SK-N-SH (cell line): ENCODE measurements at regions not wholly inside any gene's neighbourhood (a gene's known extent, or its start where the extent isn't known, plus 50 kb on each side); places are given as distances from the start of the nearest gene placed in this dataset.

ENCODE experiments used
- CHD2 ChIP-seq: fragments of 150-350 bp; IDR thresholded peaks from 2 replicates; pipeline ENCODE4 v1.6.1; 2018; ENCODE audit warnings: low read length; ENCODE audit not compliant: partially characterized antibody
- GABPA ChIP-seq: IDR thresholded peaks from 2 replicates; pipeline ENCODE4 v1.4.0; 2012; ENCODE audit warnings: low read depth, mild to moderate bottlenecking
- NRF1 ChIP-seq: IDR thresholded peaks from 2 replicates; pipeline ENCODE4 v1.6.1; 2012; ENCODE audit warnings: low read depth, mild to moderate bottlenecking, low read length
- RAD21 ChIP-seq: IDR thresholded peaks from 2 replicates; pipeline ENCODE4 v1.6.1; 2012; ENCODE audit warnings: mild to moderate bottlenecking, low read length
- RCOR1 ChIP-seq: fragments of 150-350 bp; IDR thresholded peaks from 2 replicates; pipeline ENCODE4 v1.6.1; 2017; ENCODE audit warnings: antibody characterized with exemption, low read length
- RFX5 ChIP-seq: IDR thresholded peaks from 2 replicates; pipeline ENCODE4 v1.6.1; 2012; ENCODE audit warnings: mild to moderate bottlenecking, improper control_type of control experiment, low read length
- RXRA ChIP-seq: IDR thresholded peaks from 2 replicates; pipeline ENCODE4 v1.4.0; 2012; ENCODE audit warnings: low read depth, mild to moderate bottlenecking, borderline replicate concordance
- TAF1 ChIP-seq: IDR thresholded peaks from 2 replicates; pipeline ENCODE4 v1.6.1; 2012; ENCODE audit warnings: low read depth, mild to moderate bottlenecking, low read length, moderate library complexity, borderline replicate concordance
- TF ChIP-seq, protein P1 (sequence below): fragments of 200-600 bp; sonication (generic); IDR thresholded peaks from 2 replicates; pipeline ENCODE4 v1.6.1; 2017; ENCODE audit warnings: antibody characterized with exemption, mild to moderate bottlenecking, moderate library complexity
- TF ChIP-seq, protein P2 (sequence below): IDR thresholded peaks from 2 replicates; pipeline ENCODE4 v1.4.0; 2012; ENCODE audit warnings: low read depth

DNA sequence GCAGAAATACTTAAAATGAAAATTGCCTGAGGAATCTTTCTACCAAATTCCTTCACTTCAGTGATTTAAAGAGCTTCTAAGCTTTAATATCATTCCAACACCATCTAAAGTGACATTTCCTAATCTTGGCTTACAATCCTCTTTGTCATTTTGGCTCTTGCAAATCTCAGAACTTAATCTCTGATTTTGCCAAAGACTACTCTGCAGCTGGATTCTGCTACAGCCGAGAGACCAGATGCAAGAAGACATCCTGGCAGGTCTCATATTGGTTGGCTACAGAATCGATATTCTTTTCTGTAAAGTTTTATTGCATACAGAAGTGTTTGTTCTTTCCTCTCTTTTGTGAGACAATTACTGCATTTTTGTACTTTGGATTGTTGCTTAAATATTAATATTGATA is 716.5 kb upstream of the LRATD1 start:
- TF ChIP-seq, protein P1, sequence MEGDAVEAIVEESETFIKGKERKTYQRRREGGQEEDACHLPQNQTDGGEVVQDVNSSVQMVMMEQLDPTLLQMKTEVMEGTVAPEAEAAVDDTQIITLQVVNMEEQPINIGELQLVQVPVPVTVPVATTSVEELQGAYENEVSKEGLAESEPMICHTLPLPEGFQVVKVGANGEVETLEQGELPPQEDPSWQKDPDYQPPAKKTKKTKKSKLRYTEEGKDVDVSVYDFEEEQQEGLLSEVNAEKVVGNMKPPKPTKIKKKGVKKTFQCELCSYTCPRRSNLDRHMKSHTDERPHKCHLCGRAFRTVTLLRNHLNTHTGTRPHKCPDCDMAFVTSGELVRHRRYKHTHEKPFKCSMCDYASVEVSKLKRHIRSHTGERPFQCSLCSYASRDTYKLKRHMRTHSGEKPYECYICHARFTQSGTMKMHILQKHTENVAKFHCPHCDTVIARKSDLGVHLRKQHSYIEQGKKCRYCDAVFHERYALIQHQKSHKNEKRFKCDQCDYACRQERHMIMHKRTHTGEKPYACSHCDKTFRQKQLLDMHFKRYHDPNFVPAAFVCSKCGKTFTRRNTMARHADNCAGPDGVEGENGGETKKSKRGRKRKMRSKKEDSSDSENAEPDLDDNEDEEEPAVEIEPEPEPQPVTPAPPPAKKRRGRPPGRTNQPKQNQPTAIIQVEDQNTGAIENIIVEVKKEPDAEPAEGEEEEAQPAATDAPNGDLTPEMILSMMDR: no peak
- TF ChIP-seq GABPA (no peak), RAD21 (no peak), TAF1 (no peak), RXRA (no peak), CHD2 (no peak), NRF1 (no peak), RCOR1 (no peak), RFX5 (no peak)
- TF ChIP-seq, protein P2, sequence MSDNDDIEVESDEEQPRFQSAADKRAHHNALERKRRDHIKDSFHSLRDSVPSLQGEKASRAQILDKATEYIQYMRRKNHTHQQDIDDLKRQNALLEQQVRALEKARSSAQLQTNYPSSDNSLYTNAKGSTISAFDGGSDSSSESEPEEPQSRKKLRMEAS: no peak
